BJ (cell line): ENCODE measurements at regions not wholly inside any gene's neighbourhood (a gene's known extent, or its start where the extent isn't known, plus 50 kb on each side); places are given as distances from the start of the nearest gene placed in this dataset.

Source experiments
- CTCF ChIA-PET: fragments of 350-600 bp; formaldehyde crosslinking; extraction: SDS; loops from one replicate; lab custom pipeline; 2021; ENCODE audit warnings: antibody characterized with exemption, inconsistent platforms; lab: Yijun Ruan, JAX
- POLR2A ChIA-PET: fragments of 300-600 bp; sonication (Branson Sonifier 250); formaldehyde crosslinking; extraction: SDS; loops from one replicate; lab custom pipeline; 2021; ENCODE audit warnings: antibody characterized with exemption; lab: Charles Lee
- DNase-seq: peaks from one replicate; pipeline ENCODE4 v3.0.0-alpha.2; 2011; ENCODE audit warnings: low read depth
- H3K27me3 ChIP-seq: 2 replicates; pipeline ENCODE4 v1.6.0; 2011; ENCODE audit warnings: low read length; ENCODE audit not compliant: control insufficient read depth, insufficient read depth
- H3K36me3 ChIP-seq: 2 replicates; pipeline ENCODE4 v1.5.1; 2011; ENCODE audit warnings: low read length; ENCODE audit not compliant: control insufficient read depth, insufficient read depth
- H3K4me3 ChIP-seq: 2 replicates; pipeline ENCODE4 v1.5.1; 2011; ENCODE audit warnings: low read depth, mild to moderate bottlenecking, control low read depth, low read length
- CTCF ChIP-seq: IDR thresholded peaks from 2 replicates; pipeline ENCODE4 v1.5.1; 2011; ENCODE audit warnings: low read depth, mild to moderate bottlenecking, control low read depth, inconsistent platforms, low read length, moderate library complexity; ENCODE audit not compliant: insufficient read depth

GRCh38 chr15:69668039-69668705 lies 215.6 kb downstream of the RPLP1 start:
- no peak for TF ChIP-seq CTCF
- Histone ChIP-seq H3K4me3 (no peak overlapping the region), H3K27me3 (peaks cover 1% of the 10 kb centered on the region), H3K36me3 (no peaks in the 10 kb centered on the region)
- ChIA-PET CTCF (no interaction called here), POLR2A (no interaction called here)
- DNase-seq = no peak

DNA sequence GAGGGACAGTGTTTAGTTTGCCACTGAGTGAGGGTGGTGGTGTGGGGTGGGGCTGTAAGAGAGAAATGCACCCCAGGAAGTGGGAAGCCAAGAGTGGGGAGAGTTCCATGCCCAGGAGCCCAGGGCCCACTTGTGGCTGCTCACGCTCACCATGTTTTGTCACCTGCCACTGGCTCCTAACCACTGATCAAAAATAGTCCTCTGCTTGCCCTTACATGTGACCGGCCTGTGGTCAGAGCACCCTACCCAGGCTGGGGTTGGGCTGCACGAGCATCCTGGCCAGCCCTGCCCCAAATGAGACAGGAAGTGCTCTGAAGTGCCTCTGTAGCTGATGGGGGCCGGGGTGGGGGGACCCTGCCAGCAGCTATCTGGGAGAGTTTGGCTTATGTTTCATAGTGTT lies 216.3 kb downstream of the RPLP1 start:
- peaks cover 1% of the 10 kb centered on the region for H3K27me3 ChIP-seq
- H3K4me3 ChIP-seq = no peak overlapping the region
- no peaks in the 10 kb centered on the region for H3K36me3 ChIP-seq
- no peak for DNase-seq
- ChIA-PET CTCF (no interaction called here), POLR2A (no interaction called here)
- no peak for TF ChIP-seq CTCF

GRCh38 chr15:69669446-69669845 lies 216.8 kb downstream of the RPLP1 start:
- CTCF ChIA-PET = no interaction called here
- no peak overlapping the region for H3K4me3 ChIP-seq
- peaks cover 1% of the 10 kb centered on the region for H3K27me3 ChIP-seq
- POLR2A ChIA-PET = no interaction called here
- H3K36me3 ChIP-seq = no peaks in the 10 kb centered on the region
- no peak for TF ChIP-seq CTCF
- DNase-seq = no peak

DNA sequence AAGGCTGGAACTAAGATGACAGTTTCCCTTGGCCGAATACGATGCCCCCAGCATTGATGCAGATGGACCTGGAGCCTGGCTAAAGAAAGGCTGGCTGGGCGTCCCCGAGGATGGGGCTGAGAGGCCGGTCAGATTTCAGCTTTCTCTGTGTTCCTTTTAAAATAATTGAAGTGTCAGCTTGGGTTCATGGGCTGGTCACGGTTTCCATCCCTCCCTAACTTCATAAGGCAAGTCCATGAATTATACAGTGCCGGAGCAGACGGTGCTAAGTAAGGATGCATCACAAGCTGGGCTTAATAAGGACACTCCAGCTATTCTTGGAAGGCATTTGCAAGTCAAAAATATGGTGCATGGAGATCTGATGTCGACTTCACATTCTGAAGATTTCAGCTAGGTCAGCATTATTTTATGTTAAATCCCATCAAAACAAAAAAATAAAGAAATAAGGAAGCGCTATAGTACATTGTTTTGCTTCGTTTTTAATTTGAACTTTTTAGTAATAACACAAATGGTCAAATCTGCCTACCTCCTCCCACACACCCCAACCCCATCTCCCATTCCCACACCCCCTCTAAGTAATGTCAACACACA lies 220.8 kb downstream of the RPLP1 start:
- no peak for TF ChIP-seq CTCF
- no peak for DNase-seq
- H3K27me3 ChIP-seq = peaks cover 1% of the 10 kb centered on the region
- POLR2A ChIA-PET = no interaction called here
- no peak overlapping the region for H3K4me3 ChIP-seq
- CTCF ChIA-PET = interaction anchor here (1.3 kb wide), 1 partner anchor 15 kb away, joined by 4 read pairs; no protein-coding TSS in a partner anchor
- H3K36me3 ChIP-seq = no peaks in the 10 kb centered on the region

- H3K4me3 ChIP-seq = no peak overlapping the region
- DNase-seq = no peak
- no peaks in the 10 kb centered on the region for H3K36me3 ChIP-seq
- H3K27me3 ChIP-seq = no peaks in the 10 kb centered on the region; the same call in 1 of the 2 replicates
- CTCF ChIA-PET = no interaction called here
- POLR2A ChIA-PET = no interaction called here
- no peak for TF ChIP-seq CTCF
These were observed 223.1 kb downstream of the RPLP1 start for GRCh38 chr15:69675731-69676130.
